ENCODE measurements at regions not wholly inside any gene's neighbourhood (a gene's known extent, or its start where the extent isn't known, plus 50 kb on each side); places are given as distances from the start of the nearest gene placed in this dataset.

DNA sequence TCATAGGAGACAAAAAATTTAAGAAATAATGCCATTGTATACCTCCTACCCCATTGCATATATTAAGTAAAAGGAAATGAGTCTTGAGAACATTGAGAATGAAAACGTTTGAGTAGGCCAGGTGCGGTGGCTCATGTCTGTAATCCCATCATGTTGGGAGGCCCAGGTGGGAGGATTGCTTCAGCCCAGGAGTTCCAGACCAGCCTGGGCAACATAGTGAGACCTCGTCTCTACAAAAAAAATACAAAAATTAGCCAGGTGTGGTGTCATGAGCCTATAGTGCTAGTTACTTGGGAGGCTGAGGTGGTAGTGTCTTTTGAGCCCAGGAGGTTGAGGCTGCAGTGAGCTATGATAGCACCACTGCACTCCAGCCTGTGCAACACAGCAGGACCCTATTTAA lies 107.7 kb upstream of the MGAT5 start:
- intact Hi-C loops (cut with micrococcal nuclease; ENCODE audit: unreplicated experiment) = no loop called here
- Histone ChIP-seq H3K27ac (ENCODE audit: low read depth, low read length, poor library complexity, severe bottlenecking) (no peak overlapping the region), H3K4me1 (ENCODE audit: insufficient read depth, low read length, poor library complexity, severe bottlenecking) (no peaks in the 10 kb centered on the region), H3K9me3 (ENCODE audit: low read depth, low read length, poor library complexity, severe bottlenecking) (no peaks in the 10 kb centered on the region), H3K27me3 (replicated peaks; ENCODE audit: insufficient read depth, low read depth, low read length, poor library complexity) (no peaks in the 10 kb centered on the region), H3K4me3 (ENCODE audit: low read depth, low read length, poor library complexity, severe bottlenecking) (no peak overlapping the region), H3K36me3 (ENCODE audit: insufficient read depth, low read length, poor library complexity, severe bottlenecking) (no peaks in the 10 kb centered on the region)
- CTCF ChIA-PET = no interaction called here
- no peak for DNase-seq (ENCODE audit: low spot score)
- TF ChIP-seq, protein P1, sequence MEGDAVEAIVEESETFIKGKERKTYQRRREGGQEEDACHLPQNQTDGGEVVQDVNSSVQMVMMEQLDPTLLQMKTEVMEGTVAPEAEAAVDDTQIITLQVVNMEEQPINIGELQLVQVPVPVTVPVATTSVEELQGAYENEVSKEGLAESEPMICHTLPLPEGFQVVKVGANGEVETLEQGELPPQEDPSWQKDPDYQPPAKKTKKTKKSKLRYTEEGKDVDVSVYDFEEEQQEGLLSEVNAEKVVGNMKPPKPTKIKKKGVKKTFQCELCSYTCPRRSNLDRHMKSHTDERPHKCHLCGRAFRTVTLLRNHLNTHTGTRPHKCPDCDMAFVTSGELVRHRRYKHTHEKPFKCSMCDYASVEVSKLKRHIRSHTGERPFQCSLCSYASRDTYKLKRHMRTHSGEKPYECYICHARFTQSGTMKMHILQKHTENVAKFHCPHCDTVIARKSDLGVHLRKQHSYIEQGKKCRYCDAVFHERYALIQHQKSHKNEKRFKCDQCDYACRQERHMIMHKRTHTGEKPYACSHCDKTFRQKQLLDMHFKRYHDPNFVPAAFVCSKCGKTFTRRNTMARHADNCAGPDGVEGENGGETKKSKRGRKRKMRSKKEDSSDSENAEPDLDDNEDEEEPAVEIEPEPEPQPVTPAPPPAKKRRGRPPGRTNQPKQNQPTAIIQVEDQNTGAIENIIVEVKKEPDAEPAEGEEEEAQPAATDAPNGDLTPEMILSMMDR (conservative IDR thresholded peaks at IDR 0.05; ENCODE audit: low read depth, low read length) = no peak
- no peak for TF ChIP-seq EZH2 (IDR thresholded peaks at IDR 0.05; ENCODE audit: borderline replicate concordance, low read depth, low read length, poor library complexity, severe bottlenecking)
- BruUV-seq (replicated peaks) = no TSS peak
- POLR2A ChIA-PET (ENCODE audit: low non-redundant PET) = no interaction called here

DNA sequence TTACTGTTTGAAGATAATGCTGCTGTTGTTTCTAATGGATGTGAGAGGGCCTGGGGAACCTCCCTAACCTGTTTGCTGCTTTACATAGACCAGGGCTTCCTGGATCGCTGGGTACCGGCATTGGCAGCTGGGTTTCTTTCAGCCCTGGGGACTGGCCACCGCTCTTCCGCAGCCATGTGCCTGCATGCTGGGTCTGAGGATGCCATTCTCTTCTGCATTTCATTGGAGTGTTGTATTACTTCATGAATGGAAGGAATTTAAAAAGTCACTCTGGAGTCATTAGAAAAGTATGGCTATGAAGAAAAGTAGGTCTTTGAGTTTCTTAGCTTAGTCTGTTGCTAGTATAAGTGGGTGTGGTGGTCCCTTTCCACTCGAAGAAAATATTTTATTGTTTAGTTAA lies 107.3 kb upstream of the MGAT5 start:
- BruUV-seq (replicated peaks) = no TSS peak
- Histone ChIP-seq H3K27ac (ENCODE audit: low read depth, low read length, poor library complexity, severe bottlenecking) (no peak overlapping the region), H3K36me3 (ENCODE audit: insufficient read depth, low read length, poor library complexity, severe bottlenecking) (no peaks in the 10 kb centered on the region), H3K9me3 (ENCODE audit: low read depth, low read length, poor library complexity, severe bottlenecking) (no peaks in the 10 kb centered on the region), H3K27me3 (replicated peaks; ENCODE audit: insufficient read depth, low read depth, low read length, poor library complexity) (no peaks in the 10 kb centered on the region), H3K4me1 (ENCODE audit: insufficient read depth, low read length, poor library complexity, severe bottlenecking) (no peaks in the 10 kb centered on the region), H3K4me3 (ENCODE audit: low read depth, low read length, poor library complexity, severe bottlenecking) (no peak overlapping the region)
- intact Hi-C loops (cut with micrococcal nuclease; ENCODE audit: unreplicated experiment) = no loop called here
- DNase-seq (ENCODE audit: low spot score) = no peak
- ChIA-PET POLR2A (ENCODE audit: low non-redundant PET) (interaction anchor here (0.6 kb wide), 1 partner anchor 1219 kb away, joined by 3 read pairs; no protein-coding TSS in a partner anchor), CTCF (no interaction called here)
- TF ChIP-seq, protein P1 (conservative IDR thresholded peaks at IDR 0.05; ENCODE audit: low read depth, low read length) = no peak
- no peak for TF ChIP-seq EZH2 (IDR thresholded peaks at IDR 0.05; ENCODE audit: borderline replicate concordance, low read depth, low read length, poor library complexity, severe bottlenecking)

DNA sequence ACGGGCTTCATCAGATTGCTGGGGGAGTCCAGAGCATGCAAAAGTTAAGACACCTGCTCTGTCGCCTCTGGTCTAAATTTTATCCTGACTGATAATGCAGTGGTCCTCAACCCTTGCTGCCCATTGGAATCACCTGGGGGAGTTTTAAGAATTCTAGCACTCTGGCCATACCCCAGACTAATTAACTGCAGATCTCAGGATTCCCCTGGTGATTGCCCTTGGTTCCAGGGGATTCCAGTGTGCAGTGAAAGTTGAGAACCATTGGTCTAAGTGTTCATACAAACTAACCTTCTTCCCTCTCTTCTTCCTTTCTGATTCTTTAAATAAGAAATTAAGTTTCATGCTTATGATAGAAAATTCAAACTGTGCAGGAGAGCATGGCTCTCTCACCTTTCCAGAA lies 105.7 kb upstream of the MGAT5 start:
- Histone ChIP-seq H3K27ac (ENCODE audit: low read depth, low read length, poor library complexity, severe bottlenecking) (no peak overlapping the region), H3K4me1 (ENCODE audit: insufficient read depth, low read length, poor library complexity, severe bottlenecking) (no peaks in the 10 kb centered on the region), H3K27me3 (replicated peaks; ENCODE audit: insufficient read depth, low read depth, low read length, poor library complexity) (no peaks in the 10 kb centered on the region), H3K4me3 (ENCODE audit: low read depth, low read length, poor library complexity, severe bottlenecking) (no peak overlapping the region), H3K36me3 (ENCODE audit: insufficient read depth, low read length, poor library complexity, severe bottlenecking) (no peaks in the 10 kb centered on the region), H3K9me3 (ENCODE audit: low read depth, low read length, poor library complexity, severe bottlenecking) (no peaks in the 10 kb centered on the region)
- DNase-seq (ENCODE audit: low spot score) = no peak
- intact Hi-C loops (cut with micrococcal nuclease; ENCODE audit: unreplicated experiment) = no loop called here
- ChIA-PET CTCF (no interaction called here), POLR2A (ENCODE audit: low non-redundant PET) (no interaction called here)
- BruUV-seq (replicated peaks) = no TSS peak
- TF ChIP-seq, protein P1 (conservative IDR thresholded peaks at IDR 0.05; ENCODE audit: low read depth, low read length) = no peak
- no peak for TF ChIP-seq EZH2 (IDR thresholded peaks at IDR 0.05; ENCODE audit: borderline replicate concordance, low read depth, low read length, poor library complexity, severe bottlenecking)

Measured in A673 (cell line).